Calu3 (cell line): ENCODE measurements at regions not wholly inside any gene's neighbourhood (a gene's known extent, or its start where the extent isn't known, plus 50 kb on each side); places are given as distances from the start of the nearest gene placed in this dataset.

ENCODE experiments used
- BruUV-seq: library from RNA; stranded (reverse); fragments of 400-500 nt; replicated peaks from 2 replicates; lab custom pipeline; 2021; lab: Mats Ljungman, UMichigan
- CTCF ChIA-PET: fragments of 300-600 bp; sonication (Branson Sonifier 250); formaldehyde crosslinking; loops from one replicate; lab custom pipeline; 2022; ENCODE audit warnings: antibody characterized with exemption; lab: Charles Lee
- DNase-seq: peaks from one replicate; pipeline ENCODE4 v3.0.0; 2022
- H3K27ac Mint-ChIP-seq: one replicate; pipeline ENCODE4 v1.8.0; 2022; ENCODE audit warnings: mixed read lengths; ENCODE audit not compliant: unreplicated experiment
- H3K27me3 Mint-ChIP-seq: one replicate; pipeline ENCODE4 v1.8.0; 2022; ENCODE audit warnings: mixed read lengths; ENCODE audit not compliant: unreplicated experiment
- H3K36me3 Mint-ChIP-seq: one replicate; pipeline ENCODE4 v1.8.0; 2022; ENCODE audit warnings: mild to moderate bottlenecking, moderate library complexity, mixed read lengths; ENCODE audit not compliant: insufficient read depth, unreplicated experiment
- H3K4me1 Mint-ChIP-seq: one replicate; pipeline ENCODE4 v1.8.0; 2022; ENCODE audit warnings: mild to moderate bottlenecking, low read depth, mixed read lengths; ENCODE audit not compliant: unreplicated experiment
- H3K4me3 Mint-ChIP-seq: one replicate; pipeline ENCODE4 v1.8.0; 2022; ENCODE audit warnings: mild to moderate bottlenecking, low read depth, moderate library complexity, mixed read lengths; ENCODE audit not compliant: unreplicated experiment
- H3K9me3 Mint-ChIP-seq: one replicate; pipeline ENCODE4 v1.8.0; 2022; ENCODE audit warnings: low read depth, mixed read lengths; ENCODE audit not compliant: unreplicated experiment
- intact Hi-C: fragments of 100-400 bp; cut with micrococcal nuclease; formaldehyde crosslinking; loops from one replicate; pipeline ENCODE4 v1.10.0; 2022; ENCODE audit not compliant: unreplicated experiment
- TF ChIP-seq, protein P1 (sequence below): fragments of 200-600 bp; IDR thresholded peaks from one replicate; pipeline ENCODE4 v1.8.0; 2022; ENCODE audit warnings: antibody characterized with exemption; ENCODE audit not compliant: unreplicated experiment

DNA sequence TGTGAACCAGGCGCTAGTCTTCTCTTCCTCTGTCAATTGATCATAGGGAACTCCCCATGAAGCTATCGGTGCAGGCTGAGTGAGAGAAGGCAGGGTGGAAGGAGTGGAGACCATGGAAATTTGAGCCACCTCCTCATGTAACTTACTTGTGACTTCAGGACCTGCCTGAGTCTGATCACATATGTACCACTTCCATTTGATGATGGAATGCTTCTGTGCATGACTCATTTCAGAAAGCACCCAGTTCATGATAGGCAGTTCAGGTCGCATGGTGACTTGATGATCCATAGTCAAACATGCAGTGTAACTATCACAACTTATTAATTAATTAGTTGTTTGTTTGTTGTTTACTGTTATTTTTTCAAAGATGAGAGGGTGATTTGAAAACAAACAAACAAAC, 1296.7 kb downstream of the SUCLG1 start:
- Mint-ChIP-seq H3K9me3 (peaks cover 13% of the 10 kb centered on the region), H3K4me1 (no peaks in the 10 kb centered on the region), H3K4me3 (no peak overlapping the region), H3K27me3 (no peaks in the 10 kb centered on the region), H3K36me3 (no peaks in the 10 kb centered on the region), H3K27ac (no peak overlapping the region)
- DNase-seq = no peak
- BruUV-seq = no TSS peak
- TF ChIP-seq, protein P1, sequence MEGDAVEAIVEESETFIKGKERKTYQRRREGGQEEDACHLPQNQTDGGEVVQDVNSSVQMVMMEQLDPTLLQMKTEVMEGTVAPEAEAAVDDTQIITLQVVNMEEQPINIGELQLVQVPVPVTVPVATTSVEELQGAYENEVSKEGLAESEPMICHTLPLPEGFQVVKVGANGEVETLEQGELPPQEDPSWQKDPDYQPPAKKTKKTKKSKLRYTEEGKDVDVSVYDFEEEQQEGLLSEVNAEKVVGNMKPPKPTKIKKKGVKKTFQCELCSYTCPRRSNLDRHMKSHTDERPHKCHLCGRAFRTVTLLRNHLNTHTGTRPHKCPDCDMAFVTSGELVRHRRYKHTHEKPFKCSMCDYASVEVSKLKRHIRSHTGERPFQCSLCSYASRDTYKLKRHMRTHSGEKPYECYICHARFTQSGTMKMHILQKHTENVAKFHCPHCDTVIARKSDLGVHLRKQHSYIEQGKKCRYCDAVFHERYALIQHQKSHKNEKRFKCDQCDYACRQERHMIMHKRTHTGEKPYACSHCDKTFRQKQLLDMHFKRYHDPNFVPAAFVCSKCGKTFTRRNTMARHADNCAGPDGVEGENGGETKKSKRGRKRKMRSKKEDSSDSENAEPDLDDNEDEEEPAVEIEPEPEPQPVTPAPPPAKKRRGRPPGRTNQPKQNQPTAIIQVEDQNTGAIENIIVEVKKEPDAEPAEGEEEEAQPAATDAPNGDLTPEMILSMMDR = no peak
- CTCF ChIA-PET = no interaction called here
- intact Hi-C loops = no loop called here

DNA sequence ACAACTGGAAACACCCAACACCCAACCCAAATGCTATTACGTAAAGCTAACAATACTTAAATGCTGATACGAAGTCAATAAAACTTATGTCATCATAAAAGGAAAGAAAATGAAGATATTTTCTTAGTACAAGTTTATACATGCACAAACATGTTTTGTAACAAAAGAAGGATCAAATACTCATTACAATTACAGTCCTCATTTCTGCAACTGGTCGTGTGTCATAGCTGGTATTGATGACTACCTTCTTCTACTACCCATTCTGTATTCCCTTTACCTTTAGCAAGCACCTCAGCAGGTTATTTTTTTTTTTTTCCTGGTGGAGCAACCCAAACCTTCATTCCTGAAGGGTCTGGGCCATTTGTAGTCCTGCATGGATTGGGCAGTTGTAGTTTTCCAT, 1298.5 kb downstream of the SUCLG1 start:
- no TSS peak for BruUV-seq
- no peak overlapping the region for H3K27ac Mint-ChIP-seq

DNA sequence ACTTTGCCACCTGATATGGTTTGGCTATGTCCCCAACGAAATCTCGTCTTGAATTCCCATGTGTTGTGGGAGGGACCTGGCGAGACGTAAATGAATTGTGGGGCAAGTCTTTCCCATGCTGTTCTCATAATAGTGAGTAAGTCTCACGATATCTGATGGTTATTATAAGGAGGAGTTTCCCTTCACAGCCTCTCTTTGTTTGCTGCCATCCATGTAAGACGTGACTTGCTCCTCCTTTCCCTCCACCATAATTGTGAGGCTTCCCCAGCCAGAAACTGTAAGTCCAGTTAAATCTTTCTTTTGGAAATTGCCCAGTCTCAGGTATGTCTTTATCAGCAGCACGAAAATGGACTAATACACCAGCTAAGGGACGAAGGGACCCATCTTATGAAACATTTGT, 1303.3 kb downstream of the SUCLG1 start:
- Mint-ChIP-seq H3K36me3 (no peaks in the 10 kb centered on the region), H3K4me3 (no peak overlapping the region), H3K27me3 (no peaks in the 10 kb centered on the region), H3K4me1 (no peaks in the 10 kb centered on the region), H3K9me3 (peaks cover 20% of the 10 kb centered on the region), H3K27ac (no peak overlapping the region)
- intact Hi-C loops = no loop called here
- no TSS peak for BruUV-seq
- TF ChIP-seq, protein P1 = no peak
- CTCF ChIA-PET = no interaction called here
- no peak for DNase-seq

More for the DNA sequence above, 1298.5 kb downstream of the SUCLG1 start:
- no peak for DNase-seq
- TF ChIP-seq, protein P1 = no peak
- intact Hi-C loops = no loop called here
- Mint-ChIP-seq H3K4me1 (no peaks in the 10 kb centered on the region), H3K9me3 (peaks cover 18% of the 10 kb centered on the region), H3K36me3 (no peaks in the 10 kb centered on the region), H3K4me3 (no peak overlapping the region), H3K27me3 (no peaks in the 10 kb centered on the region)
- CTCF ChIA-PET = no interaction called here

DNA sequence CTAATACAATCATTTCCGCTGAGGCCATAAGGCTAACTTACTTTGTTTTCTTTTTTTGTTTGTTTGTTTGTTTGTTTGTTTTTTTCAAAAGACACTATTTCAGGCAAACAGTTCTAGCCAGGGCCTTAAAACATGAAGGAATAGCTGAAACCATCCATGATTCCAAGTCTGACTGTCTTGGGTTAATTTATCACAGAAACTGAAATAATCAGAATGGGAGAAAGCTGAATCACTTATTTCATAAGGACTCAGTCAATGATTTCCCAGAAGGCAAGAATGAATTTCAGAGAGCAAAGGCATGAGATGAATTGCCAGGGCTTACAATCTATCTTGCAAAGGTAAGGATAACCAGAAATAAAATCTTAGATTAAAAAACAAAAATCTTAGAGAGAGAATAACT, 1315.1 kb downstream of the SUCLG1 start:
- Mint-ChIP-seq H3K4me1 (no peaks in the 10 kb centered on the region), H3K9me3 (peaks cover 14% of the 10 kb centered on the region), H3K4me3 (no peak overlapping the region), H3K27ac (no peak overlapping the region), H3K27me3 (no peaks in the 10 kb centered on the region), H3K36me3 (no peaks in the 10 kb centered on the region)
- DNase-seq = no peak
- intact Hi-C loops = no loop called here
- CTCF ChIA-PET = no interaction called here
- TF ChIP-seq, protein P1 = no peak
- BruUV-seq = no TSS peak
